ENCODE measurements at regions not wholly inside any gene's neighbourhood (a gene's known extent, or its start where the extent isn't known, plus 50 kb on each side); places are given as distances from the start of the nearest gene placed in this dataset.

DNA sequence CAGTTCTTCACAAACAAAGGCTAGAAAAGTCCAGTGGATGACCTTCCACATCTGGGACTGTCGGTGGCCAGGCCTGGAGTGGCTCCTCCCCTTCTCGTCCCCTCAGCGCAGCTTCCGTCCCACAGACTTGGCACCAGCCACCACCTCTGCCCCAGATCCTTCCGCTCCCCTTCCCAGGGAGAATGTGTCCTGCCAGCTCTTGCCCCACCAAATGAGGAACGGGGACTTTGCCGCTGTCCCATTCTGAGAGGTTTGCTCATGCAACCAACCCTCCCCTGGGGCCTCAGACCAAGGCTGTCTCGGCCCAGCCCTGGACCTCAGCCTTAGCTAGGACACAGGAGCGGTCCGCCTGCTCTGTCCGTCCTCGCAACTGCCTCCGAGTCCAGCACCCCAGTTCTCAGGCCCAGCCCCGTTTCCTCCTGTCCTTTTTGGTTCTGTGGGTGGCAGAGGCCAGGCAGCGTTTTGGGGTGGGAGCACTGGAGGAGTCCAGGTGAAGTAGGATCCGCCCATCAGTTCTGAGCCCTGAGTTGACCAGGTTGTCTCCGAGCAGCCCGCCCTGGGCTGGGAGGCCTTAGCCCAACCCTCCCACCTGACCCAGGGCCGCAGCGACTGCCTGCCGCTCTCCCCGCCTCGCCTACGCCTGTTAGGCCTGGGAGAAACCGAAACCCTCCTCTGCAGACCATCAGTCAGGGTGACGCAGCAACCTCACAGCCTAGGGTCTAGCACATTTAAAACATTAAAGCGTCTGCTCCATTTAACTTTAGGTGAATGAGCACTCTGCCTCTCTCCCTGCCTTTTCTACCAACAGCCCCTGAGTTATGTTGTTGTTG is 284.3 kb downstream of the FOXO1 start:
- Mint-ChIP-seq H3K4me1 (peaks cover 12% of the 10 kb centered on the region), H3K36me3 (ENCODE audit: low read depth) (no peaks in the 10 kb centered on the region), H3K27ac (peak overlapping the region in 1 of 3 experiments; percentile 58), H3K4me3 (no peak overlapping the region), H3K27me3 (ENCODE audit: low read depth) (peaks cover 9% of the 10 kb centered on the region), H3K9me3 (no peaks in the 10 kb centered on the region)
- TF ChIP-seq, protein P1, sequence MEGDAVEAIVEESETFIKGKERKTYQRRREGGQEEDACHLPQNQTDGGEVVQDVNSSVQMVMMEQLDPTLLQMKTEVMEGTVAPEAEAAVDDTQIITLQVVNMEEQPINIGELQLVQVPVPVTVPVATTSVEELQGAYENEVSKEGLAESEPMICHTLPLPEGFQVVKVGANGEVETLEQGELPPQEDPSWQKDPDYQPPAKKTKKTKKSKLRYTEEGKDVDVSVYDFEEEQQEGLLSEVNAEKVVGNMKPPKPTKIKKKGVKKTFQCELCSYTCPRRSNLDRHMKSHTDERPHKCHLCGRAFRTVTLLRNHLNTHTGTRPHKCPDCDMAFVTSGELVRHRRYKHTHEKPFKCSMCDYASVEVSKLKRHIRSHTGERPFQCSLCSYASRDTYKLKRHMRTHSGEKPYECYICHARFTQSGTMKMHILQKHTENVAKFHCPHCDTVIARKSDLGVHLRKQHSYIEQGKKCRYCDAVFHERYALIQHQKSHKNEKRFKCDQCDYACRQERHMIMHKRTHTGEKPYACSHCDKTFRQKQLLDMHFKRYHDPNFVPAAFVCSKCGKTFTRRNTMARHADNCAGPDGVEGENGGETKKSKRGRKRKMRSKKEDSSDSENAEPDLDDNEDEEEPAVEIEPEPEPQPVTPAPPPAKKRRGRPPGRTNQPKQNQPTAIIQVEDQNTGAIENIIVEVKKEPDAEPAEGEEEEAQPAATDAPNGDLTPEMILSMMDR (IDR thresholded peaks at IDR 0.05; ENCODE audit: unreplicated experiment in 3 of 3), result no peak

DNA sequence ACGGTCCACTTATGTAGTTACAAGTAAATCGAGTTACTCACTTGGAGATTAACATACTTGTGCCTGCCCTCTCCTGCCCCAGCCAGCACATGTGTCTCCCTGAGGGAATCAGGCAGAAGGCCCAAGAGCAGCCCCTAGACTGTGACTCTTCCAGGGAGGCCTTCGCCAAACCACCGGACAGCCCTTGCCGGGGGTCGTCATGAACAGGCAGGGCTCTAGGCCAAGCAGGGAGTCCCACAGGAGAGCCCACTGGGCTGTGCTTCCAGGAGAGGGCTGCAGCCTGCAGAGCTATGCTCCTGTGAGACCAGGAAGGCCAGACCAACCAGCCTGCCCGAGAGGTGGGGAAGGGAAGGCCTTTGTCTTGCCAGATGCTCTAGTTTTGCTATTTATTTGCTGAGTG is 283.3 kb downstream of the FOXO1 start:
- no peak overlapping the region for H3K27ac Mint-ChIP-seq
- peaks cover 8% of the 10 kb centered on the region for H3K4me1 Mint-ChIP-seq
- peaks cover 5% of the 10 kb centered on the region for H3K27me3 Mint-ChIP-seq (ENCODE audit: low read depth)
- H3K36me3 Mint-ChIP-seq (ENCODE audit: low read depth), result no peaks in the 10 kb centered on the region
- H3K9me3 Mint-ChIP-seq, result no peaks in the 10 kb centered on the region
- no peak overlapping the region for H3K4me3 Mint-ChIP-seq
- TF ChIP-seq, protein P1 (IDR thresholded peaks at IDR 0.05; ENCODE audit: unreplicated experiment in 3 of 3), result no peak

DNA sequence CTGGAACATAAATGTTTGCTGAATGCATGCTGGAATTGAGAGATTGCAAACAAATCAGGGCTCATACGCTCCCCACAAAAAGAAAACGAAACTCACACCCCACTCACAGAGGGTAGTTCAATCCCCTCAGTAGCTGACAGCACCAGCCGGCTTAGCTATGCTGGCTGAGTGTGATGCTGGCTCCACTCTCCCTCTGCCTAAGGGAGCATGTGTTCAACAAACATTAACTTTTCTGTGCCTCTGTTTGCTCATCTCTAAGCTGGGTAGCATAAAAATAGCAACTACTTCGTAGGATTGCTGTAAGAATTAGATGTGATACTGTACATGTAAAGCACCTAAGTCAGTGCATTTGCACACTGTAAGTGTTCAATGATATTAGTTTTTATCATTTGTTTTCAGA is 282.6 kb downstream of the FOXO1 start:
- Mint-ChIP-seq H3K4me3 (no peak overlapping the region), H3K4me1 (peaks cover 8% of the 10 kb centered on the region)

DNA sequence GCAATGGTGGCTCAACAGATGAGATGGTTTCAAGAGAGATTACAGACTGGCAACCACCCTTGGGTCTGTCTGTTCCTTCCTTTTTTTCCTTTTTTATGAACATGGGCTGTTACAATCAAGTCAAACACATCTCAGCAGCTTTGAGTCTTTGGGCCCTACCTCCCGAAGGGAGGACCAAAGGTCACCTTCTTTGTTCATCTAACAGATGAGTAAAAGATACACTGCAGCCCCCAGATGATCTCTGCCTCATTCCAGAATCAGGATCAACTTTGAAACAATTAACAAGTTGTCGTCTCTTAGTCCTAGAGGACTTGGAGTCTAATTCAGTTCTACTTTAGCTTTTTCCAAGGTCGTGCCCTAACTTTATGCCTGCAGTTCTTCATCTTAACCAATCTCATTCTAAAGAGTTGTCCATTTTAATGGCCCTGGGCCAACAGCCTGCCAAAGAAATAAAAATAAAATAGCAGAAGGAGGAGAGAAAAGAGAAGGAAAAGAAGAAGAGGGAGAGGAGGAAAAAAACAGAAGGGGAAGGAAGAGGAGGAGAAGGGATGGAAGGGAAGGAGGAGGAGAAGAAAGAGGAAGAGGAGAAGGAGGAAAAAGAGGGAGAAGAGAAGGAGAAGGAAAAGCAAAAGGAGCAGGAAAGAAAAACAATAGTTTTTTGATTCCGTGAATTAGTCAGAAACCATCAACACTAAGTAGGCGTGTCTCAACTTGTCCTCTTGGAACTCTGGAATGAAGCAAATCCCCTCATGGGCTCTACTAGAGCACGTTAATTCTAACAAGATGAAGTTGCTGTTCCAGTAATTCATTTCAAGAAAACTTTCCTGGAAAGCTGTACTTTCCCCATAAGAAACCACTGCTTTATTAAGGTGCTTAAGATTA is 281.2 kb downstream of the FOXO1 start:
- Mint-ChIP-seq H3K4me1 (no peaks in the 10 kb centered on the region), H3K9me3 (no peaks in the 10 kb centered on the region), H3K27me3 (ENCODE audit: low read depth) (peaks cover 5% of the 10 kb centered on the region), H3K36me3 (ENCODE audit: low read depth) (no peaks in the 10 kb centered on the region), H3K27ac (no peak overlapping the region), H3K4me3 (no peak overlapping the region)
- TF ChIP-seq, protein P1 (IDR thresholded peaks at IDR 0.05; ENCODE audit: unreplicated experiment in 3 of 3), result no peak

More for the DNA sequence above, 282.6 kb downstream of the FOXO1 start:
- H3K27me3 Mint-ChIP-seq (ENCODE audit: low read depth), result peaks cover 5% of the 10 kb centered on the region
- H3K36me3 Mint-ChIP-seq (ENCODE audit: low read depth), result no peaks in the 10 kb centered on the region
- TF ChIP-seq, protein P1 (IDR thresholded peaks at IDR 0.05; ENCODE audit: unreplicated experiment in 3 of 3), result no peak
- H3K27ac Mint-ChIP-seq, result no peak overlapping the region
- no peaks in the 10 kb centered on the region for H3K9me3 Mint-ChIP-seq

DNA sequence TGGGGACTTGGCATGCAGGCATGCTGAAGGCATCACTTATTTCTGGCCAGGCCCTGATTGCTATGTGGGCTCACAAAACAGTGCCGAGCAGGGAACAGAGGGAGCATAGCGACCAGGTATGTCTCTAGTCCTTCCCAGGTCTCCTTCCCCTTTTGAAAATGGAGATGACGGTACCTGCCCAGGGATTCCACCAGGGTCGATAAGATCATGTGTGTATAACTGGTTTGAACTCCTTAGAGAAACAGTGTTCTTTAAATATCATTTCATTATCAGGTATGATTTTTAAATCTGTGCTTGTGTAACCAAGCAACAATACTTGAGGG is 280.6 kb downstream of the FOXO1 start:
- Mint-ChIP-seq H3K9me3 (no peaks in the 10 kb centered on the region), H3K27ac (no peak overlapping the region), H3K36me3 (ENCODE audit: low read depth) (no peaks in the 10 kb centered on the region), H3K4me3 (no peak overlapping the region), H3K27me3 (ENCODE audit: low read depth) (peaks cover under 1% of the 10 kb centered on the region), H3K4me1 (no peaks in the 10 kb centered on the region)
- TF ChIP-seq, protein P1 (IDR thresholded peaks at IDR 0.05; ENCODE audit: unreplicated experiment in 3 of 3), result no peak
